ENCODE measurements at regions not wholly inside any gene's neighbourhood (a gene's known extent, or its start where the extent isn't known, plus 50 kb on each side); places are given as distances from the start of the nearest gene placed in this dataset.

DNA sequence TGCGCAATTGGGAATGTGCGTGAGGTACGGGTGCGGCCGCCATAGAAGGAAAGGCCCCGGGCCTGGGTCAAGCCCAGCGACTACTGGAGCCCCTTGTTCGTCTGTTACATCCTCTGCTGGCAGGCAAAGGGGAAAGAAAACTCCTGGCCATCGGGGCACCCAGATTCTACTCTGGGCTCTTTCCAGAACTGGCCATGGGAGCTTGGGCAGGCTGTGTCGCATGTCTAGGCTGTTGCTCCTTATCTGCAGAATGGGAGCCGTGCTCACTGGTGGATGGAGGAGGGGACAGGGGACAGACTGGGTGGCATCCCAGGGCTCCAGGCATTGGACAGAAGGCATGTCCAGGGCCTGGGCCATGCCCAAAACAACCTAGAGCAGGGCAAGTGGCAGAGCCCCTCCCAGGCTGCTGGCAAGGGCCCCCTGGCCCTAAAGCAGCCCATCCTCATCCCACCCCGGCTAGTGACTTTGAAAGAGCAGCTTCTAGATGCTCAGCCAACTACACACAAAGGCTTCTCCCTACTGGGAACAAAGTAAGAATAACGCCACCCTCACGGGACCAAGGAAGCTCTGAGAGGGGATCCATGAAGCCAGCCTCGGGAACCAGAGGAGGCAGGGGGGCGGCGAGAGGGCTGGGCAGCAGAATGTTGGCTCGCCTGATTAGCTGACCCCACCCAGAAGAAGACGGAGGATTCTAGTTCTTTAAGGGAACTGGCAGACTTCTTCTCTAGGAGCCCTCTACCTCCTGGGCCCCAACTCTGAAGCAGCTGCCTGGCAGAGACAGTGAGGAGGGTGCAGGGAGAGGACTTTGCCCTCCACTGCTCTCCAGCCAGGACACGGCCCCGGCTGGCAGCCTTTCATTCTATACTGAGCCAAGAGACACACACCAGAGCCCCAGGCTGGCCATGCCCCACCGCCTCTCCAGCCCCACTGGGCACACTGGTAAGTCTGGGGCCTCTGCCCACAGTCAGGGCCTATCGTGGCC, 96.8 kb downstream of the SINHCAF start:
- intact Hi-C loops (cut with micrococcal nuclease; ENCODE audit: unreplicated experiment) = no loop called here
- Histone ChIP-seq H3K4me3 (ENCODE audit: low read depth, low read length, poor library complexity, severe bottlenecking) (no peak overlapping the region), H3K36me3 (ENCODE audit: insufficient read depth, low read length, poor library complexity, severe bottlenecking) (no peaks in the 10 kb centered on the region), H3K27me3 (replicated peaks; ENCODE audit: insufficient read depth, low read depth, low read length, poor library complexity) (no peaks in the 10 kb centered on the region), H3K9me3 (ENCODE audit: low read depth, low read length, poor library complexity, severe bottlenecking) (no peaks in the 10 kb centered on the region), H3K4me1 (ENCODE audit: insufficient read depth, low read length, poor library complexity, severe bottlenecking) (no peaks in the 10 kb centered on the region), H3K27ac (ENCODE audit: low read depth, low read length, poor library complexity, severe bottlenecking) (no peak overlapping the region)
- no TSS peak for BruUV-seq (replicated peaks)
- TF ChIP-seq EZH2 (IDR thresholded peaks at IDR 0.05; ENCODE audit: borderline replicate concordance, low read depth, low read length, poor library complexity, severe bottlenecking) = no peak
- TF ChIP-seq, protein P1, sequence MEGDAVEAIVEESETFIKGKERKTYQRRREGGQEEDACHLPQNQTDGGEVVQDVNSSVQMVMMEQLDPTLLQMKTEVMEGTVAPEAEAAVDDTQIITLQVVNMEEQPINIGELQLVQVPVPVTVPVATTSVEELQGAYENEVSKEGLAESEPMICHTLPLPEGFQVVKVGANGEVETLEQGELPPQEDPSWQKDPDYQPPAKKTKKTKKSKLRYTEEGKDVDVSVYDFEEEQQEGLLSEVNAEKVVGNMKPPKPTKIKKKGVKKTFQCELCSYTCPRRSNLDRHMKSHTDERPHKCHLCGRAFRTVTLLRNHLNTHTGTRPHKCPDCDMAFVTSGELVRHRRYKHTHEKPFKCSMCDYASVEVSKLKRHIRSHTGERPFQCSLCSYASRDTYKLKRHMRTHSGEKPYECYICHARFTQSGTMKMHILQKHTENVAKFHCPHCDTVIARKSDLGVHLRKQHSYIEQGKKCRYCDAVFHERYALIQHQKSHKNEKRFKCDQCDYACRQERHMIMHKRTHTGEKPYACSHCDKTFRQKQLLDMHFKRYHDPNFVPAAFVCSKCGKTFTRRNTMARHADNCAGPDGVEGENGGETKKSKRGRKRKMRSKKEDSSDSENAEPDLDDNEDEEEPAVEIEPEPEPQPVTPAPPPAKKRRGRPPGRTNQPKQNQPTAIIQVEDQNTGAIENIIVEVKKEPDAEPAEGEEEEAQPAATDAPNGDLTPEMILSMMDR (conservative IDR thresholded peaks at IDR 0.05; ENCODE audit: low read depth, low read length) = no peak
- POLR2A ChIA-PET (ENCODE audit: low non-redundant PET) = interaction anchor here (0.7 kb wide), 1 partner anchor 770 kb away, joined by 3 read pairs; no protein-coding TSS in a partner anchor
- DNase-seq (ENCODE audit: low spot score) = no peak
- CTCF ChIA-PET = no interaction called here

DNA sequence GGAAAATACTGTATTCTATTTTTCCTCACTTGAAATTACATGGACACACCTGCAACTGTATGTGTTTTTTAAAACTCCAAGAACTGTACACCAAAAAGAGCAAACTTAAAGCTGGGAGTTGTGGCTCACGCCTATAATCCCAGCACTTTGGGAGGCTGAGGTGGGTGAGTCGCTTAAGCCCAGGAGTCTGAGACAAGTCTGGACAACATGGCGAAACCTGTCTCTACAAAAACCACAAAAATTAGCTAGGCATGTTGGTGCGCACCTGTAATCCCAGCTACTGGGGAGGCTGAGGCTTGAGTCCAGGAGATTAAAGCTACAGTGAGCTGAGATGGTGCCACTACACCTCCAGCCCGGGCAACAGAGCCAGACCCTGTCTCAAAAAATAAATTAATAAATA, 95.9 kb downstream of the SINHCAF start:
- no TSS peak for BruUV-seq (replicated peaks)
- no peak for DNase-seq (ENCODE audit: low spot score)
- no peak overlapping the region for H3K27ac ChIP-seq (ENCODE audit: low read depth, low read length, poor library complexity, severe bottlenecking)
- H3K4me1 ChIP-seq (ENCODE audit: insufficient read depth, low read length, poor library complexity, severe bottlenecking) = no peaks in the 10 kb centered on the region
- H3K9me3 ChIP-seq (ENCODE audit: low read depth, low read length, poor library complexity, severe bottlenecking) = no peaks in the 10 kb centered on the region
- H3K36me3 ChIP-seq (ENCODE audit: insufficient read depth, low read length, poor library complexity, severe bottlenecking) = no peaks in the 10 kb centered on the region
- no peak for TF ChIP-seq EZH2 (IDR thresholded peaks at IDR 0.05; ENCODE audit: borderline replicate concordance, low read depth, low read length, poor library complexity, severe bottlenecking)
- TF ChIP-seq, protein P1 (conservative IDR thresholded peaks at IDR 0.05; ENCODE audit: low read depth, low read length) = no peak
- no peak overlapping the region for H3K4me3 ChIP-seq (ENCODE audit: low read depth, low read length, poor library complexity, severe bottlenecking)
- intact Hi-C loops (cut with micrococcal nuclease; ENCODE audit: unreplicated experiment) = no loop called here
- ChIA-PET CTCF (interaction anchor here (0.5 kb wide), 1 partner anchor 38 kb away, joined by 4 read pairs; no protein-coding TSS in a partner anchor), POLR2A (ENCODE audit: low non-redundant PET) (interaction anchor here (0.7 kb wide), 1 partner anchor 771 kb away, joined by 3 read pairs; no protein-coding TSS in a partner anchor)
- H3K27me3 ChIP-seq (replicated peaks; ENCODE audit: insufficient read depth, low read depth, low read length, poor library complexity) = no peaks in the 10 kb centered on the region
